ENCODE measurements at regions not wholly inside any gene's neighbourhood (a gene's known extent, or its start where the extent isn't known, plus 50 kb on each side); places are given as distances from the start of the nearest gene placed in this dataset.

DNA sequence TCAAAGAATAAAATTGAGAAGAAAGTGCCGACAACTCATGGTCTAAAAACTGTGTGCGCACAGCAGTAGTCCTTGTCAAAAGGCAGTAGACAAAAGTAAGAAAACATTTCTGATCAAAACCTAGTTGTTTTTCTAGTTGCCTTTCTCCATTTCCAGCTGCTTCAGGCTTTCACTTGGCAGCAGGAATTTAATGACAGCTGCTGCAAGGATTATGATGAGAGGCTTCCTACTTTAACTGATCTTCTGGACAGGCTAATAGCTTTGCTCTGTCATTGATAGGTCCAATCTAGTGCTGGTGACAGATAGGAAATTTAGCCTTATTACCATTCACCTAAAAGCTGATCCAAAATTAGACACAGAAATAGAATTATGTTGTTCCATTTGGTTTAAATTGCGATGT, 110.7 kb upstream of the SEMA3C start:
- no peak for TF ChIP-seq CTCF (IDR thresholded peaks at IDR 0.05)
- no peak for TF ChIP-seq POLR2AphosphoS5 (IDR thresholded peaks at IDR 0.05)
- TF ChIP-seq POLR2A (IDR thresholded peaks at IDR 0.05), result no peak
- TF ChIP-seq EP300 (IDR thresholded peaks at IDR 0.05), result no peak
